Left renal pelvis (tissue), 4 donors: ENCODE measurements at regions not wholly inside any gene's neighbourhood (a gene's known extent, or its start where the extent isn't known, plus 50 kb on each side); places are given as distances from the start of the nearest gene placed in this dataset.

Experiments
- DNase-seq, 4 donors: peaks; one replicate each; pipeline ENCODE4 v3.0.0-alpha.2; 2013; ENCODE audit warnings: low read depth in 4 of 4, low spot score in 3 of 4

DNA sequence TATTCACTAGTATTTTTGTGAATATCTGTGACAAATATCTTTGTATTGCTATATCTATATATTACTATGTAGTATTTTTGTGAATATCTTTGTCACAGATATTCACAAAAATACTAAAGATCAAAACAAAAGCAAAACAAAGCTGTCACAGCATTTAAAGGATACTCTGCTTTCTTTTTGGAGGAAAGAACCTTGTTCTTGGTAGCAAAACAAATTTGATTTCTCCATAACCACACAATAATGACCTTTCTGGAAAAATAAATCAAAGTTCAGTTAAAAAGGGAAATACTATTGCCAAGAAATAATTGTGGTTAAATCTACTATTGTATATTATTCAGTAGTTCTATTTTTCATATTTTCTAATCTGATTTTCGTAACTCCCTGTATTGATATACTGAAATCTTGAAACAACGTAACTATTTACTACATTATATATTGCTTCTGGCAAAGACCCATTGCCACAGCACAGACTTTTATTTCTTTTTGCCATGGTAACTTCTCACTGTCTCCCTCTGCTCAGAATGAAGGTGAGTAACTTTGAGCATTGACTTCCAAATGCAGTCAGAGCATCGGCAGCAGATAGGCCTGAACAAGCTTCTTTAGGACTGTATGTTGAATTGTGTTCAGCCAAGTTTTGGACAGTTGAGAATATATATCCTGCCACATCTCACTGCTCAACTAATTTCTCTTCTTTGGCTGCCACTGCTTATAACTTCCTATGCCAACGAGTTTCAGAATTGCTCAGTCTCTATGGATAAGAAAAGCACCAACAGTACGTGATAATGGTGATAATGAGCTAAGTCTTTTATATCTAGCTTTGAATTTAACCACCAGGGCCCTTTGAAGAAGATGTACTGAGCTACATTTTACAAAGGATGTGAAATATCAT lies 1097.2 kb upstream of the GJE1 start:
- DNase-seq = no peak

- DNase-seq = no peak
Observed at GRCh38 chr6:141033101-141033500, 1099.6 kb upstream of the GJE1 start.

DNA sequence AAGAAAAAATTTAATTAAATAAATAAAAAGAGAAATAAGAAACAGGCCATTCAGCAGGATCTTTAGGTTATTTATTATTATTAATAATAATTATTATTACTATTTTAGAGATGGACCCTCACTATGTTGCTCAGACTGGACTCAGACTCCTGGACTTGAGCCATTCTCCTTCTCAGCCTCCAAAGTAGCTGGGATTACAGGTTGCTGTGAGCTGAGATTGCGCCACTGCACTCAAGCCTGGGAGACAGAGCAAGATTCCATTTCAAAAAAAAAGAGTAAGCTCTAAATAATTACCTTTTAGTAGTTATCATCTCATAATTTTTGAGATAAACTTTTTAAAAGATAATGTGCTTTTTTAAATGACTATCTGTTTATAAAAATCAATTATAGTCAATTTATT lies 1102.8 kb upstream of the GJE1 start:
- DNase-seq = no peak

GRCh38 chr6:141028791-141029280 lies 1103.9 kb upstream of the GJE1 start:
- no peak for DNase-seq

GRCh38 chr6:141026504-141026903 lies 1106.2 kb upstream of the GJE1 start:
- peak in 2 of 4 donors; percentile 3 to 5 for DNase-seq

- no peak for DNase-seq
Observed at GRCh38 chr6:141024526-141024925, 1108.2 kb upstream of the GJE1 start.

DNA sequence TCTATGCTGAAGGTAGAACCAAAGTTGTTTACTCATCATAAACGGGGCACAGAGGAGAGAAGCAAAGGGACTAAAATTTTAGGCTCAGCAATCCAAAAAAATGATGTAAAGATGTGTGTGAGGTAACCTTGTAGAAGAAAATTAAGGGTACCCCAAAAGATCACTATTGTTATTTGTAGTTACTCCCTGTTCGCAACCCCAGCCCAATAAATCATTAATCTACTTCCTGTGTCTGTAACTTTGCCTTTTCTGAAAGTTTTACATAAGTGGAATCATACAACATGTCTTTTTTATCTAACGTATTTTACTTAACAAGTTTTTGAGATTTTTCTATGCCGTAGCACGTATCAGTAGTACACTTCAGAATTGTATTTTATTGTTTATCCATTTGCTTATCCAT lies 1114.8 kb upstream of the GJE1 start:
- no peak for DNase-seq

- DNase-seq = no peak
Observed at GRCh38 chr6:141000917-141001316, 1131.8 kb upstream of the GJE1 start.

- DNase-seq = no peak
Observed at GRCh38 chr6:140993515-140993914, 1139.2 kb upstream of the GJE1 start.

DNA sequence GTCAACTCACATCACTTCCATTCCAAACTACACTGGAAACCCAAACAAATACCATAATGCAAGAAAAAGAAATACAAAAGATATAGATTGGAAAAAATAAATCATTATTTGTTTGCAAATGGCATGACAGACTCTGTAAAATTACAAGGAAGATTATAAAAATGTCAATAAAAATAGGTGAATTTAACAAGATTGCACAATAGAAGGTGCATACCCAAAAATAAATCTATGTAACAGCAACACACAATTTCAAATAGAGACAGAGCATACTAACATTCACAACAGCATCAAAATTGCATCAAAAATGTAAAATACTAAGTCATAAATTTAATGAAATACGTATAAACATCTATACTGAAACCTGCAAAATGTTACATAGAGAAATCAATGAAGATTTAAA lies 1140.0 kb upstream of the GJE1 start:
- DNase-seq = no peak

GRCh38 chr6:140988780-140989179 lies 1143.9 kb upstream of the GJE1 start:
- DNase-seq = no peak

- no peak for DNase-seq
Observed at GRCh38 chr6:140987364-140988155, 1145.2 kb upstream of the GJE1 start.

DNA sequence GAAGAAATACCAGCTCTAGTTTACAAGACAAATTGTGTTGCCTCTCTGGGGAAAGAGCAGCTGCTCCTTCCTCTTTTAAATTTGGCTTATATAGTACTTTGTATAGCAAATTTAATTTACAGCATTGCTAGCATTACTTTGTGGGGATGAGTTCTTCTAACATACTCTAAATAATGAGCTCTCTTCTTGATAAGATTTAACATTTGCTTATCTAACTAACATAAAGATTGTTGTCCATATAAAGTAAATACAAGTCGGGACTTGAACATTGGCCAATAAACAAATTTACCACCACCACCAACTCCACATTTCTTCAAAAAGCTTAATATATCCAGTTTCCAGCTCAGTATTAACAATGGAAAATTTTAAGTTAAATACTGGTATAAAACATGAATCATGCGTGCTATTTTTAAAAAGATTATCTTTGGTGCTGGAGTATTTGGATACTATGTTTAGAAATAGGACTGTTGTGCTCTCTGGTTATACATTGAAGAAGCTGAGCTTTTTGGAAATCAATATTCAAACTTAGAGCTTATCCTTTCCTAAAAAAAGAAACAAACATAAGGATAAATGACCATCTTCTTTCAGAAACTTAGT lies 1146.9 kb upstream of the GJE1 start:
- DNase-seq = no peak

GRCh38 chr6:140980265-140980887 lies 1152.3 kb upstream of the GJE1 start:
- DNase-seq = no peak

- DNase-seq = no peak
Observed at GRCh38 chr6:140979642-140980091, 1153.1 kb upstream of the GJE1 start.

DNA sequence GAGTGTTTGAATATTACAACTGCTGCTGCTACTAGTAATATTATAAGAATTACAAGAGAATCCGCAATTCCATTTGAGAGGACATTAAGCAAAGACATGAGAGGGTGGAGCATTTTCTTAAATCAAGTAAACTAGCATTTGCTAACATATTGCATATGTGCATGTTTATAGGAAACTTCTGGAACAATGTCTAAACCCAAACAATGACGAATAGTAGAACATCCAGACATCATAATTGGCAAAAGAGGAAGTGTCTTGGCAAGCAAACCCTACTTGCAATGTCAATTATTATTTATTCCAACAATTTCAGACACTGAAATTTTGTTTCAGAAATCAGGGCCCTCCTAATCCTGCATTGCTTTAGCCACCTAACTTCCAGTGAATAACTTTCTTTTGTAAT lies 1155.3 kb upstream of the GJE1 start:
- DNase-seq = no peak

DNA sequence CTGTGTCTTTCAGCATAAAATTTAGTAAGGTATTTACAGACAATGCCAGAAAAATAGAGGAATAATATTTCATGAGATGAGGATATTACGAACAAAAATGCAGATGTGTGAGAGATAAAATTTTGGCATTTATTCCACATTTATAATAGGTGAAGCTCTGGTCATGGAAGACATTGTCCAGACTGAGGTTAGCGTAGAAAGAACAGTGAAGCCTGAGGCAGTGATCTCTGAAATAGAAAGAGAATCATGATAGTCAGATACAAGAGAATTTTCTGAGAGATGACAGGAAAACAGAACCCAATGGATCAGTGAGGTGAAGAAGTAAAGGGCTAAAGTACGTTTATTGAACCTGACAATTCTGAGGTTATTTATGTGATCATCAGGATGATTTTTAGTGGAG lies 1155.9 kb upstream of the GJE1 start:
- DNase-seq = no peak

DNA sequence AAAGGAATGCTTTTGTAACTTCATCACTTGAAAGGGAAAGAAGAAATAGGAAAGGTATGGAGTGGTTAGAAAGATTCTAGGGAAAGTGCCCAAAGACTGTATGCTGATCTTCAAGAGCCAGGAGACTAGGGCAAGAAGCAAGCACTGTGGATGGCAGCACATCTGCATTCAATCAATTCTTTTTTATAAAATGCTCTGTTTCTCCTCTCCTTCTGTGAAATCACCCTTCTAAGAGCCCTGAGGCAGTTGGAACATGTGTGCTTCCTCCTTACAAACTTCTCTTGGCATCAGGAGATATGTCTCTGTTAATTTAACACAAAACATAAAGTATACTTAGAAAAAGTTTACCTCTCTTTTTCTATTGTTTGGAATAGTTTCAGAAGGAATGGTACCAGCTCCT lies 1162.2 kb upstream of the GJE1 start:
- DNase-seq = no peak

DNA sequence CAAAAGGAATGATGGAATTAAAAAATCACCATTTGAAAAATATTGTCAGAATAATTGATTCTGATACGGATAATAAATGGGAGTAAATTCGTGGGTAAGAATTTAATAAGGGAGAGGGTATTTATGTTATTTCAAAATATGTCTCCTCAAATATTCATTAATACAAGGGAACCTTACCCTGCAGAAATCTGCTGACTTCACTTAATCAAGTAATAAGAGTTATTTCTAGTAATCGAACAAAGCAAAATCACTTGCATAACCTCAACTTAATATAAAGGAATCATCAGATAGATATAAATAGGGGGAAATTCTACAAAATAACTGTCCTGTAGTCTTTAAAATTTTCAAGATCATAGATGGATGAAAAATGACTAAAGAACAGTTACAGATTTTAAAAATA lies 1164.7 kb upstream of the GJE1 start:
- no peak for DNase-seq

- no peak for DNase-seq
Observed at GRCh38 chr6:140966676-140967075, 1166.0 kb upstream of the GJE1 start.

- DNase-seq = no peak
Observed at GRCh38 chr6:140960566-140960965, 1172.2 kb upstream of the GJE1 start.
